PC-3 (cell line): ENCODE measurements at regions not wholly inside any gene's neighbourhood (a gene's known extent, or its start where the extent isn't known, plus 50 kb on each side); places are given as distances from the start of the nearest gene placed in this dataset.

Source experiments
- ATAC-seq: fragments of 200-7000 bp; cut with Tn5 transposase; 2 replicates; pipeline ENCODE4 v1.9.1; 2020; ENCODE audit warnings: mild to moderate bottlenecking, moderate library complexity
- BruUV-seq: library from RNA; stranded (reverse); fragments of 400-500 nt; replicated peaks from 2 replicates; lab custom pipeline; 2021; lab: Mats Ljungman, UMichigan
- CTCF ChIA-PET: fragments of 300-600 bp; sonication (Branson Sonifier 250); formaldehyde crosslinking; loops from one replicate; lab custom pipeline; 2022; ENCODE audit warnings: antibody characterized with exemption; lab: Charles Lee
- POLR2A ChIA-PET: fragments of 300-600 bp; sonication (Branson Sonifier 250); formaldehyde crosslinking; loops from one replicate; lab custom pipeline; 2022; ENCODE audit warnings: antibody characterized with exemption; ENCODE audit not compliant: unreplicated experiment; lab: Charles Lee
- DNase-seq: peaks from one replicate; pipeline ENCODE4 v3.0.0-alpha.2; 2015
- H2AFZ ChIP-seq: fragments of 300-600 bp; sonication (generic); 2 replicates; pipeline ENCODE4 v1.6.0; 2016; ENCODE audit warnings: antibody characterized with exemption, low read length
- H3F3A ChIP-seq: fragments of 300-600 bp; sonication (generic); one replicate; pipeline ENCODE4 v1.6.0; 2017; ENCODE audit warnings: antibody characterized with exemption, low read length, control low read depth, mild to moderate bottlenecking; ENCODE audit not compliant: unreplicated experiment
- H3K27ac ChIP-seq: fragments of 300-600 bp; sonication (generic); 2 replicates; pipeline ENCODE4 v1.5.1; 2016; ENCODE audit warnings: mild to moderate bottlenecking, low read length
- H3K27me3 ChIP-seq: fragments of 300-600 bp; sonication (generic); 2 replicates; pipeline ENCODE4 v1.6.1; 2016; ENCODE audit warnings: low read length, mixed read lengths
- H3K36me3 ChIP-seq: fragments of 300-600 bp; sonication (generic); 2 replicates; pipeline ENCODE4 v1.6.1; 2016; ENCODE audit warnings: low read depth, mixed run types, low read length, mixed read lengths
- H3K4me1 ChIP-seq: fragments of 300-600 bp; sonication (generic); 2 replicates; pipeline ENCODE4 v1.5.1; 2016; ENCODE audit warnings: low read length; ENCODE audit not compliant: insufficient read depth
- H3K4me2 ChIP-seq: fragments of 300-600 bp; sonication (generic); 2 replicates; pipeline ENCODE4 v1.6.0; 2016; ENCODE audit warnings: low read length
- H3K4me3 ChIP-seq: fragments of 300-600 bp; sonication (generic); 2 replicates; pipeline ENCODE4 v1.5.1; 2016; ENCODE audit warnings: mild to moderate bottlenecking, low read length, mixed read lengths
- H3K79me2 ChIP-seq: fragments of 300-600 bp; sonication (generic); 2 replicates; pipeline ENCODE4 v1.6.1; 2017; ENCODE audit warnings: low read length, mixed read lengths
- H3K9ac ChIP-seq: fragments of 300-600 bp; sonication (generic); 2 replicates; pipeline ENCODE4 v1.6.0; 2016; ENCODE audit warnings: mild to moderate bottlenecking, low read length
- H3K9me2 ChIP-seq: fragments of 300-600 bp; sonication (generic); replicated peaks from 2 replicates; pipeline ENCODE4 v1.6.1; 2016; ENCODE audit warnings: mixed run types, low read length, mixed read lengths
- H3K9me3 ChIP-seq: fragments of 300-600 bp; sonication (generic); 2 replicates; pipeline ENCODE4 v1.6.1; 2016; ENCODE audit warnings: low read length, mixed read lengths
- H4K20me1 ChIP-seq: fragments of 300-600 bp; sonication (generic); 2 replicates; pipeline ENCODE4 v1.6.1; 2016; ENCODE audit warnings: low read length, mixed read lengths
- EZH2 ChIP-seq: fragments of 300-600 bp; sonication (generic); IDR thresholded peaks from one replicate; pipeline ENCODE4 v1.6.1; 2017; ENCODE audit warnings: antibody characterized with exemption, mild to moderate bottlenecking, low read length; ENCODE audit not compliant: unreplicated experiment
- EZH2phosphoT487 ChIP-seq: fragments of 300-600 bp; sonication (generic); IDR thresholded peaks from 2 replicates; pipeline ENCODE4 v1.6.1; 2018; ENCODE audit warnings: mild to moderate bottlenecking, antibody characterized with exemption, low read length, borderline replicate concordance
- intact Hi-C: fragments of 100-400 bp; cut with micrococcal nuclease; formaldehyde crosslinking; loops from 2 replicates; pipeline ENCODE4 v1.9.0; 2023
- TF ChIP-seq, protein P1 (sequence below): fragments of 300-600 bp; sonication (generic); conservative IDR thresholded peaks from 2 replicates; pipeline ENCODE4 v1.5.1; 2017; ENCODE audit warnings: antibody characterized with exemption, low read depth, mild to moderate bottlenecking, low read length

DNA sequence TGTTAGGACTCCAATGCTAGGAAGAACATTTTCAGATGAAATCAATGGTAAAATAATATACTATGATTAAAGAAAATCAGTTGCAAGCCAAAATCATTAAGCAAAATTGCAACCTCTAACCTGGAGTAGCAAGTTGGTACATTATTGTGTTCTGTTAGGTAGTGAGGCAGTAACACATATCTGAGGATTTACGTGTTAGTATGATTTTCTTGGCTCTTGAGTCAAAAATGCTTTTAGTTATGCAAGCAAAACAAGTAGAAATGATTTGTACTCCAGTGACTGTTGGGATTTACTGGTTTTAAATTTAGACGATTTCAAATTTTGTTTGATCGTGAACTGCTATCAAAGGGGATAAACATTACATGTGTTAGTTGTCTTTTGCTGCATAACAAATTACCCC lies 293.0 kb upstream of the BTBD3 start:
- H3K4me1 ChIP-seq: no peaks in the 10 kb centered on the region
- ATAC-seq: no peak
- no peaks in the 10 kb centered on the region for H3K9me3 ChIP-seq
- H3K4me3 ChIP-seq: no peak overlapping the region
- ChIA-PET CTCF (no interaction called here), POLR2A (no interaction called here)
- no peak overlapping the region for H3K27ac ChIP-seq
- TF ChIP-seq, protein P1, sequence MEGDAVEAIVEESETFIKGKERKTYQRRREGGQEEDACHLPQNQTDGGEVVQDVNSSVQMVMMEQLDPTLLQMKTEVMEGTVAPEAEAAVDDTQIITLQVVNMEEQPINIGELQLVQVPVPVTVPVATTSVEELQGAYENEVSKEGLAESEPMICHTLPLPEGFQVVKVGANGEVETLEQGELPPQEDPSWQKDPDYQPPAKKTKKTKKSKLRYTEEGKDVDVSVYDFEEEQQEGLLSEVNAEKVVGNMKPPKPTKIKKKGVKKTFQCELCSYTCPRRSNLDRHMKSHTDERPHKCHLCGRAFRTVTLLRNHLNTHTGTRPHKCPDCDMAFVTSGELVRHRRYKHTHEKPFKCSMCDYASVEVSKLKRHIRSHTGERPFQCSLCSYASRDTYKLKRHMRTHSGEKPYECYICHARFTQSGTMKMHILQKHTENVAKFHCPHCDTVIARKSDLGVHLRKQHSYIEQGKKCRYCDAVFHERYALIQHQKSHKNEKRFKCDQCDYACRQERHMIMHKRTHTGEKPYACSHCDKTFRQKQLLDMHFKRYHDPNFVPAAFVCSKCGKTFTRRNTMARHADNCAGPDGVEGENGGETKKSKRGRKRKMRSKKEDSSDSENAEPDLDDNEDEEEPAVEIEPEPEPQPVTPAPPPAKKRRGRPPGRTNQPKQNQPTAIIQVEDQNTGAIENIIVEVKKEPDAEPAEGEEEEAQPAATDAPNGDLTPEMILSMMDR: no peak
- TF ChIP-seq EZH2 (no peak), EZH2phosphoT487 (no peak)
- no peaks in the 10 kb centered on the region for H4K20me1 ChIP-seq
- H3K9me2 ChIP-seq: no peaks in the 10 kb centered on the region
- H3K27me3 ChIP-seq: peaks cover 68% of the 10 kb centered on the region
- no TSS peak for BruUV-seq
- H3K9ac ChIP-seq: no peak overlapping the region
- H3F3A ChIP-seq: no peaks in the 10 kb centered on the region
- H3K36me3 ChIP-seq: no peaks in the 10 kb centered on the region
- H2AFZ ChIP-seq: no peak overlapping the region
- intact Hi-C loops: no loop called here
- H3K79me2 ChIP-seq: no peaks in the 10 kb centered on the region
- DNase-seq: no peak
- H3K4me2 ChIP-seq: no peak overlapping the region

DNA sequence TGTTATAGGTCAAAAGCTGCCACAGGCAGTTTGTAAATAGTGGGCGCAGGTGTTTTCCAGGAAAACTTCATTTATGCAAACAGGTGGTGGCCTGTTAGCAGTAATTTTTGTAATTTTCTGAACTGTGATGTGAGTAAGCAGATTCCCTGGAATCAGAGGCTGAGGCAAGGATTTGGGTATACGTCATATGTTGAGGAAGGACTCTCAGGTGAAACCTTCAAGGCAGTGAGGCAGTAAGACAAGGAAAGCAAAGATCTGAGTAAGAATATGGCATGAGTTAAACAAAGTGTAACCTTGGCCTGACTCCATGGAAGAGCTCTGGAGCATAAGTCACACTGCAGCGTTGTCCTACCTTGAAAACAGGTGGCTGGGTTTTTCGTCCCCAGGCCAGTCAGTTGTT lies 291.1 kb upstream of the BTBD3 start:
- no peaks in the 10 kb centered on the region for H3K9me3 ChIP-seq
- H3K4me1 ChIP-seq: no peaks in the 10 kb centered on the region
- POLR2A ChIA-PET: no interaction called here
- H3F3A ChIP-seq: no peaks in the 10 kb centered on the region
- no peak overlapping the region for H3K27ac ChIP-seq
- intact Hi-C loops: no loop called here
- CTCF ChIA-PET: no interaction called here
- no peak for TF ChIP-seq EZH2phosphoT487
- TF ChIP-seq, protein P1: no peak
- TF ChIP-seq EZH2: no peak
- no TSS peak for BruUV-seq
- no peaks in the 10 kb centered on the region for H4K20me1 ChIP-seq
- H3K9ac ChIP-seq: no peak overlapping the region
- H2AFZ ChIP-seq: no peak overlapping the region
- DNase-seq (no peak), ATAC-seq (no peak)
- no peaks in the 10 kb centered on the region for H3K79me2 ChIP-seq
- peaks cover 67% of the 10 kb centered on the region for H3K27me3 ChIP-seq
- no peaks in the 10 kb centered on the region for H3K9me2 ChIP-seq
- H3K36me3 ChIP-seq: no peaks in the 10 kb centered on the region
- no peak overlapping the region for H3K4me3 ChIP-seq
- no peak overlapping the region for H3K4me2 ChIP-seq

DNA sequence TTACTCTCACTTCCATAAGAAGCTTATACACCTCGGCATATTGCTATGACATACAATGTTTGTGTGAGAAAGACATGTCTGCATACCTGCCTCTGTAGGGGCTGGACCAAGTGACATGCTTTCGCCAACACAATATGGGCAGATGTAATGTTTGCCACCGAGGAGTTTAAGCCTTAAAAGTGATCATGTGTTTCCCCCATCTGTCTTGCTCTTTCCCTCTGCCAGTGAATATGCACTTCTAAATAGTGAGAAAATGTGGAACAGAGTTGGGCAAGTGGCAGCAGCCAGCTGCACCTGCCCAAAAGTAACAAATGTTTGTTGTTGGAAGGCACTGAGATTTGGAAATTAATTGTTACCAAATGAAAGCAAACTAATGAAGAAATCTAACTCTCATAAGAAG lies 274.8 kb upstream of the BTBD3 start:
- H3K4me1 ChIP-seq: no peaks in the 10 kb centered on the region
- no peaks in the 10 kb centered on the region for H3K36me3 ChIP-seq
- BruUV-seq: no TSS peak
- no peak for TF ChIP-seq EZH2phosphoT487
- no peak for TF ChIP-seq EZH2
- TF ChIP-seq, protein P1: no peak
- no peak overlapping the region for H3K9ac ChIP-seq
- no peak for ATAC-seq
- H3K4me3 ChIP-seq: no peak overlapping the region
- no peaks in the 10 kb centered on the region for H3K79me2 ChIP-seq
- H3K9me3 ChIP-seq: no peaks in the 10 kb centered on the region
- intact Hi-C loops: no loop called here
- H3K4me2 ChIP-seq: no peak overlapping the region
- peaks cover 56% of the 10 kb centered on the region for H3K27me3 ChIP-seq
- POLR2A ChIA-PET: no interaction called here
- CTCF ChIA-PET: no interaction called here
- no peaks in the 10 kb centered on the region for H3F3A ChIP-seq
- H3K9me2 ChIP-seq: no peaks in the 10 kb centered on the region
- no peak overlapping the region for H3K27ac ChIP-seq
- H2AFZ ChIP-seq: no peak overlapping the region
- no peak for DNase-seq
- H4K20me1 ChIP-seq: no peaks in the 10 kb centered on the region
